HPDE6-E6E7 (cell line): ENCODE measurements at regions not wholly inside any gene's neighbourhood (a gene's known extent, or its start where the extent isn't known, plus 50 kb on each side); places are given as distances from the start of the nearest gene placed in this dataset.

Experiments used
- DNase-seq: peaks from one replicate; pipeline ENCODE4 v3.0.0; 2011; ENCODE audit warnings: missing footprints; ENCODE audit errors: extremely low spot score

DNA sequence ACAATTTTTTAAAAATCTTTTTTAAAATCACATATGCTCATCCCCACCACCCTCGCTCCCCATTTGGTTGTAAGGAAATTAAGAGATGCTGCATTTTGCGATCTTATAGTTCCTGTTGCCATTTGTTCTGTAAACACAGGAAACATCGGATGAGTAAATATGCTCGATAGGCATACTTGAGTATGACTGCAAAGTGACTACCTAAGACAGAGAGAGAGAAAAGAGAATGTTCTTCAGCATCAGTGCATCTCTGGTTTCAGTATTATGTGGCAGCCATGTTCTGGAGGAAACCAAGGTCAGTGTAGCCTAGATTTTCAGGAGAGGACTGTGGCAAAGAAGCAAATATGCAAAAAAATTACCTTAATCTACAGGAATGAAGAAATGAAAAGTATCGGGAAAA is 265.5 kb upstream of the FMN2 start:
- DNase-seq: no peak

DNA sequence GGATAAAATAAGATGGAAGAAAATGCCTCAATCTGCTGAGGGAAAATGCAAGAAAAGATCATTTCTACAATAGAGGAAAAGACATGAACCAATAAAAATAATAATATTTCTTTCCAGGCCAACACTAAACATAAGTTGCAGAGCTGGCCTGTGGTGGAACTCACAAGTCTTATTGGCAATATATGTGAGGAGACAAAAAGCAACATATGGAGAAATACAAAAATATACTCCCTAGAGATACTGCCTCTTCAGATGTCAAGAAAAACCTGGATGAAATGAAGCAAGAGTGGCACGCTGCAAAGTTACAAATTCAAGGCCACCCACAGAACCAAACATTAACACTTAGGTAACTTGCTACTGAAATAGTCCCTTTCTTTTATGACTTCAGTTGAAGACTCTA is 264.9 kb upstream of the FMN2 start:
- DNase-seq: no peak

DNA sequence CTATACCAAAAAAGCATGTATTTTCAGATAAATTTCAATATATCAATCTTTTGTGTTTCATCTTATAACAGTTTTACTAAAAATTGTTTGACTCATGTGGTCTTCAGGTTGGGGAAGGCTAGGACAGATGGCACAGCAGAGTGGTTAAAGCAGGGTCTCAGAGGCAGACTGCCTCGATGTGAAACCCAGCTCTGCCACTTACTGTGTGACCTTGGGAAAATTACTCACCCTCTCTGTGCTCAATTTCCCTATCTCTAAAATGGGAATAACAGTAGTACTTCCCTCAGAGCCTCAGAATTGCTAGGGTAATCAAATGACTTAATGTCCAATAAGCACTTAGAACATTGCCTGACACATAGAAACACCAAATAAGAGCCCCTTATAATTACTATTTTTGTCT is 262.1 kb upstream of the FMN2 start:
- no peak for DNase-seq

DNA sequence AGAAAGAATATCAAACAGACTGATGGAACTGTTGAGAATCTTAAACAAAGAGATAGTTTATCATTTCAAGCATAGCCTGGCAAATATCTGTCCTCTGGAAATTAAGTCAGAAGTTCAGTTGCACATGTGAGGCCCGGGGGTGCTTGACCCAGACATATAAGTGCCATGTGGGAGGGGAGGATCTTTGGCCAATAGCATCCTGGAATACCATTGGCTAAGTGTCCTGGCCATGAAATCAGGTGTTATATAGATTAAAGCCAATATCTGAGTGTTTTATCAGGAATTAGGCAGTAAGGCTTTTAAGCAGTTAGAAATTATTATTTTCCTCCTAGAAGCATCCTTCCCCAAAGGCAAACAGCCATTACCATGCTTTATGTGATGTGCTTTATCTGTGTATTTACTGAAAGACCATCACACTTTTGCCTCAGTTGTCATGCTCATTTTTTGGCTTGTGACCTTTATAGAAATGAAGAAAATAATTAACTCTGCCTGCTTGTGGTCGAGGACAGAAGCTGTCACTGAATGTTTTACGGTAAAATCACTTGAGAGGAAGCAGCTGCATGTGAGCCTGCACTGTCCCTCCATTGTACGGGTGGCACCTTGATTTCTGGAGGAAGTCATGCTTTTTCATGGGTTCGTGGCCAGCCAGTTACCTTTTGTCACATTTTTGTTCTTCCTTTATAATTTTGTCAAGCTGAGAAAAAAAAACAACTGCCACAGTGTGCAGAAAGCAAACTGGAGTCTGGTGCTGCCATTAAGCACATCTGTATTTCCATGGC is 259.9 kb upstream of the FMN2 start:
- no peak for DNase-seq

DNA sequence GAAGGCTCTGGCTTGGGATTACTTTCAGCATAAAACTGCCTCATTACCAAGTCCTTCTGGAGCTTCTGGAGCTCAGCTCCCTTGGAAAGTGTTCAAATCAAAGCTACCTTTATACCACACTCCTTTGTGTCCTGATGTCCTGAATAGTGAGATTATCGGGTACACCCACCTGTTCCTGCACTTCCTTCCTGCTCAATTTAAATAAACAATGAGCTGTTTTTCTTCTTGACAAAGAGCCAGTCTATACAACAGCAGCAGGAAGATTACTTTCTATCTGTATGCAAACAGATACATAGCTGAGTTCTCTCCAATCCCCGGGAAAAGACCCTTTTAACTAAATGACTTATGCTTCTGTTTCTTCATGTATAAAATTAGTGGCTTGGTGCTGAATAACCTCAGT is 258.0 kb upstream of the FMN2 start:
- DNase-seq: no peak

DNA sequence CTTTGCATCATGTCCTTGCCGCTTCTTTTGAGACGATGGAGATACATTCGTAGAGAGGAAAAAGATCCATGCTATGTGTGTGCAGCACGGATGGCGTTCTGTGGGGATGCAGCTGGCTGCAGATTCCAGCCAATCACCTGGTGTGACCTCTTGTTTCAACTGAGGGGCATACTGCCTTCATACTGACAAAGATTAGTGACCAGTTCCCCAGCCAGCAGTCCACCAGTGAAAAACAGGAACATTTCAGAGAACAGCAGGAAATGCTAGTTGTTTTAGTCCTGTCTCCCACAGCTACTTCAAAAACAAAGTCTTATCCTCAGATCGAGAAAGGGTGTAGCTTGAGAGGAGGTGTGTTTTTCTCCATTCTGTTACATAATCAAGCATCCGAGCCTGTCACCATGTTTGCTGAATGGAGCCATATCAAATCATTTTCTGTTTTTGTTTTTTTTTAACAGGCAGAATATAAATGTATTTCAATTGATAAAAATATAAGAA is 255.7 kb upstream of the FMN2 start:
- DNase-seq: no peak

DNA sequence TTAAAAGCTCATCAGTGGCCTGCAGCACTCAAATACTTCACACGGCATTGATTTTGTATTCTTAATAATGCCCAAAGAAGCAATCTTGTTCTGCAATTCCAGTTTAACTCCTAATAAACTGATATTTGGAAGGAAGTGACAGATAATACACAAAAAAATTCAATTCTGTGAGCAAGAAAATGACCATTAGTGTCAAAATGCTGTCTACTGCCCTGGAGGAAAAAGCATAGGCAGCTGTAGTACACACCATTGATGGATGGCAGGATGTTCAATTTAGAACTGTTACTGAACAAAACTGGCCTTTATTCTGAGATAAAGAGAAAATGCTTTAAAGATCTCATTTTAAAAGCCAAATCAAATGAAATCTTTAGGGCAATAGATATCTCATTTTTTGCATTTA is 251.3 kb upstream of the FMN2 start:
- no peak for DNase-seq

DNA sequence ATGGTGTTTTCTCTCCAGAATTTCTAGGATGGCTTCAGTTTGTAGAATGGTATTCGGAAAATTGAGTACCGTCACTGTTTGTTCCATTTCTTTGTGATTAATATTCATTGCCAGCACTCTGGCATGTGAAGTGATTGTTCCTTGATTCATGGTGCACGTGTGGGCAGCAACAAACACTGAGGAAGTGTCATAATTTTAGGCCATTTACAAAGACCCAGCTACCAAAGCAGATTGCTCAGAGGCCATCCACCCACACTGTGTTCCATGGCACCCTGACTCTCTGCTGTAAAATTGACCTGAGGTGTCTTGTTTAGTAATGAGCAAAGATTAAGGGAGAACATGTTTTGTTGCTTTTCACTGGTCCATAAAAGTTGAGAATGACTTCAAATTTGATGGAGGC is 250.9 kb upstream of the FMN2 start:
- DNase-seq: no peak

DNA sequence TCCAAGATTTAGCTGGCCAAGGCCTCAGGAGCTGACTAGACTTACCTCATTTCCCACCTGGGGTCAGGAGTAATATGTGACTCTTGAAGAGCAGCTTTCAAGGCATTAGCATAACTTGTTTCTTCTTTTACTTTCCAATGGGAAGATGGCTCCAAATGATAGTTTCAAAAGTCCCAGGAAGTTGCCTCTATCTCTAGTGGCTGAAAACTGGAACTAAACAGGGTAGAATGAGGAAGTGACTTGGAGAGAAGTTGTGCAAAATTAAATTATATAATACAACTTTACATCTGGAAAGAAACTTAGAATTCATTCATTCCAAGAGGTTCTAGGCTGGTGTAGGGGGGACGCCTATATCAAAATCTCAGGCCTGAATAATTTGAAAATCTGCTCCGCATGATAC is 250.1 kb upstream of the FMN2 start:
- no peak for DNase-seq

DNA sequence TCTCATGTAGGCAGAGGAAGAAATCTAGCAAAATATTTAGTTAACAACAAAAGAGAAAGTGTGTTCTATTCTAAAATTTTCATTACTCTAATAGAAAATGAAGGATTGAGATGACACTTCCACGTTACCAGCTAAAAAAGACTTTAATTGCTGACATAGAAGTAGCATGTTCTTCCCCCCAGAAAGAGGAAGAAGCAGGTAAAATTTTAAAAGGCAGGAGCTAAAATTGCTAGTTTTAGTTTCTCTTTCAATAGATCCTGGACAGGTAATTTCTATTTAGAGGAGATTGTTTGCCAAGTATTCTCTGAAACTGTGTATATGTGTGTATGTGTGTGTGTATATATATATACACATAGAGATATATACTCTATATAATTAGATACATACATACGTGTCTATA is 248.1 kb upstream of the FMN2 start:
- no peak for DNase-seq

DNA sequence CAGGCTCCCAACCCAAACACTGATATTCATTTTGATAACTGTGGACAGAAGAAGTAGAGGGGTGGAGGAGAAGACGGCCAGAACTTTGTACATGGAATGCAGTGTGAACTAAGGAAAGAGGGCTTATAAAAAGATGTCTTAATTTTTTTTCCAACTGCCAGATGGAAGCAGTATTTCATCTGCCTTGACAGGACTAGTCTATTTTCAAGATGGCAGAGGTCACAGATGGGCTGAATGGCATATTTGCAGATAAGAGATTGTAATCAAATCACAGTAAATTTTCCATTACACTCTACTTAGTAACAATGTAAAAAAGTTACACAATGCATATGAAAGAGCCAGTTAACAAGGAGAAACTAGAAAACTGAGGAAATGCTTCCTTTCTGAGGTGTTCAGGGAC is 246.8 kb upstream of the FMN2 start:
- no peak for DNase-seq

DNA sequence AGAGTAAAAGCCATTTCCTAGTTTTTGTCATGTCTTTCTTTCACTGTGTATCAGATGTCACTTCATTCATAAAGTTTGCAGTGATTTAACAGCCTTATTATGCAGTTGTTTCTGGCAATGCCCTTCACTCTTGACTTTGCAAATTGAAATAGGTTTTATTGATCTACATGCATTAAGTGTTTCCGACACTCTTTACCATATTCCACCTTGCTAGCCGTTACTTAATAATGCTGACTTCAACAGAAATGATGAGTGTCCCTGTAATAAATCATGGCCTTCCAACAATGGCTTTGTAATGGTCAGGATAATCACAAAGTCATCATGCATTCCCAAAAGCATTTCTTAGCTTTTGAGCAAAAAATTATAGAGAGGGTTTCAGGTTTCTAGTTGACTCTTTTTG is 236.8 kb upstream of the FMN2 start:
- no peak for DNase-seq

DNA sequence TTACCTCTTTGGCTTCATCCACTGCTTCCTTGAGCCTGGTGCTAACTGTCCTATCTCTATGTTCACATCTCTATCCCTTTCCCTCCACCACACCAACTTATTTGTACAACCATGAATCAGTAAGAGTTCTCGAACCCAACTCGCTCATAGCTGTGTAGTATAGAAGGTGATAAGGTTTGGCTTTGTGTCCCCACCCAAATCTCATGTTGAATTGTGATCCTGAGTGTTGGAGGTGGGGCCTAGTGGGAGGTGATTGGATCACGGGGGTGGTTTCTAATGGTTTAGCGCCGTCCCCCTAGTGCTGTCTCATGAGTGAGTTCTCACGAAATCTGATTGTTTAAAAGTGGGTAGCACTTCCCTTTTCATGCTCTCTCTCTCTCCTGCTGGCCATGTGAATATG is 235.6 kb upstream of the FMN2 start:
- DNase-seq: no peak

DNA sequence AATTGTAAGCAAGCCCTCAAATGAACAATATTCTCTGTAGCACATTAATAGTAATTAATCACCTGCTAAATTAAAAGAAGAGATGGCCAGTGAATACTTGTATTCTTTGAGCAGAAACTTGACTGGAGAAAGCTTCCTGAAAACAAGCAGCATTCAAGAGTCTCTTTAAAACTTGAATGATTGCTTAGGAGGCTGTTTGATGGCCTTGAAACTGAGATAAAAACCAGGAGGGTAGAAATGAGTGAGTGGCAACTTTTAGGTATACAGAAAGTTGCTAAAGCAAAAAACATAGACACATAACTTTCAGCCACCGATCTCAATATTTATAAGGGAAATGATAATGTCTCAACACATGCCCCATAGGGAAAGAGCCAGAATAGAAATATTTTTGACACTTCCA is 234.8 kb upstream of the FMN2 start:
- no peak for DNase-seq

DNA sequence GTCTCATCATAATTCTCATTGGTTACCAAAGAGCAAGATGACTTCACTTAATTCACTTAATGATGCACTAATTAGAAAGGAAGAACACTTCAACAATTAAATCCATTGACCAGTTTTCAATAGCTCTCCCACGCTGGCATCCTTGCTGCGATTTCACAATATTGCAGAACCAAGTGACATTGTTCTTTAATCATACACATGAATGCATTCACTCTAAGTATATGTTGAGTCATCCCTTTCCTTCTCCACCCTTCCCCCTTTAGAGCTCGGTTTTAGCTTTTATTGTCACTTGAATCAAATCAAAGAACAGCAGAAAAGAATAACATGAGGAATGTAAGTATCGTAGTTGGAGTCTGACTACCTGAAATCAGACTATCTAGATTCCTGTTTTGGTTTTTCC is 233.6 kb upstream of the FMN2 start:
- no peak for DNase-seq

DNA sequence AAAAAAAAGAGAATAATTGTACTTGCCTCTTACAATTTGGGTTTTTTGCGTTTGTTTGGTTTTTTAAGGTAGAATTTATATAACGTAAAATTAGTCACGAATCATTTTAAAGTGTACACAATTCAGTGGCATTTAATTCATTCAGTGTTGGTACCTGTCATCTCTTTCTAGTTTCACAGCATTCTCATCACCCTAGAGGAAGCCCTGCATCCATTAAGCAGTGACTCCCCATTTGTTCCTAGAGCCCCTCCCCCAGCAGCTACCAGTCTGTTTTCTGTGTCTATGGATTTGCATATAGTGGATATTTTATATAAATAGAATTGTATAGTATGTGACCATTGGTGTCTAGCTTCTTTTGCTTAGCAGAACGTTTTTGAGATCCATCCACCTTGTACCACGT is 233.2 kb upstream of the FMN2 start:
- DNase-seq: no peak

DNA sequence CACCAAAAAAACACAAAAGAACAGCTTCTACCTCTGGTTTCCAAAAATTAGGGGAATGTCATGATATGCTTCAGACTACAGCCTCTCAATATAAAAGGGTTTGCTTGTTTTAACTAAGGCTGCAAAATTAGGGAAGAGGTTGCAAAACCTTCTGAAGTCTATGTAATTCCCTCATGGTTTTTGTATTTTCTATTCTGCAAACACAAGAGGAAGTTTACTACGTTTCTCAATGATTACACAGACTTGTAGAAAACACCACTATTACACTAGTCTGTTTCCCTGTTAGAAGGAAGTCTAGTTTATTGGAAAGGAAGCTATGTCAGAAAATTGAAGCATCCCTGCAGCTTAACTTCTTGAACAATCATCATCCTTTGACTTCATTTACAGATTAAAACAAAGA is 229.7 kb upstream of the FMN2 start:
- no peak for DNase-seq

DNA sequence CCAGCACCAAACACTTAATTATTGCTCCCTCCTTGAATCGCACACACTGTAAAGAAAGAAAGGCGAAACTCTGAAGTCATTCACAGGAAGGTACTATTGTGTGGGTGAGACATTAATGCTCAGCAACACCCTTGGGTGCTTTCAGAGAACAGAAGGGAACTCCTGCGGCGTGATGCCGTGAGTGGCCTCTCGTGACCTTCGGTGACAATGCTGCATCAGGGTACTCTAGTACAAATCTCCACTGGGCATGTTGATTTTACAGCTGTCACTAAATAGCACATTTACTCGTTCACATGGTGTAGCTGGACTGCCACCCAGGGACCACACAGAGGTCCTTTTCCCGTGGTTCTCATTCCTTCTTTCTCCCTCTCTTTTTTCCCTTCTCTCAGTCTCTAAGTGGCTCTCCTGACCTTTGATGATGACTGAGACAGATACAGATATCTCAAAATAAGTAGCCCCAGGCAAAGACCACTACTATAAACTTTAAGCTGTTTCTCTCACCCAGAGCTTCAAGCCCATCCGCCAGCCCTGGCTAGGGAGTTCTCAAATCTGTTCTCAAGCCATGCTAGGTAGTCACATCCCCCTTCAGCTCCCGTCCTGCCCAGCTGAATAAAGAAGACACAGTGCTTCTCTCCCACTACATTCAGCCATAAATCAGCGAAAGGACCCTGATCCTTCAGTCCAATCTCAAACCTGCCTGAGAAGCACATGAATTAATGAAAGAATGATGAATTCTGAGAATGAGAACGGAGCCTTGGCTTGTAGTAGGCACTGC is 223.4 kb upstream of the FMN2 start:
- DNase-seq: no peak

DNA sequence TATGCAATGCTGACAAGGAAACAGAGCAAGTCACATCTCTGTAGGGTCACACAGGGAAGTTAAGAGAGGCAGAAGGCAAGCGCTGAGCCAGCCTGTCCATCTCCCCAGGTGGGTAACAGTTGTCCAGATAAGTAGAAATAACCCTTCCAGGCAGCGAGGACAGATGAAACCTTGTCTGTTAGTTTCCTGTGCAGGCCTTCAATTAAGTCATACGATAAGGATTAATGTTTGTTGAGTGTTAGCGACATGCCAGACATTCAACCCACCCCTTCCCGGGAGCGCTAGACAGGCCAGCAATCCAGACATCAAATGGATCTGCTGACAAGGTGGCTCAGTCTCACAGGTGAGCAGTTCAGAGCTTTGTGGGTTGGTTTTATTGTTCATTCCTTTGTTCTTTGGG is 221.5 kb upstream of the FMN2 start:
- no peak for DNase-seq

DNA sequence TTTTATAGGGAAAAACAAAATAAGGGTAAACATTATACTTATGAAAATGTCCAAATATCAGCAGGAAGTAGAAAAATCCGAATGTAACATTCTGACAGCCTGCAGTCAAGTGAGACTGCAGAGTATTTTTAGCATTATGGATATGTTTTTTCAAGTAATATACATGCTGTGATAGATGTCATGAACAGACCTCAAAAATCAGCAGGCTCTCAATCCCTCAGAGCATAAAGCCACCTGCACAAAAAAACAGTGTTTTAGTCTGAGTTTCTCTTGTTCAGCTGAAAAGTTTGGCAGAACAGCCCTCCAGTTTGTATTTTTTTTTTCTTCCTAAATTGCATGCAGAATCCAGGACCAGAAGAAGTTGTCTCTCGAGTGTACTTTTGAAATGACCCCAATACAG is 219.1 kb upstream of the FMN2 start:
- DNase-seq: no peak

DNA sequence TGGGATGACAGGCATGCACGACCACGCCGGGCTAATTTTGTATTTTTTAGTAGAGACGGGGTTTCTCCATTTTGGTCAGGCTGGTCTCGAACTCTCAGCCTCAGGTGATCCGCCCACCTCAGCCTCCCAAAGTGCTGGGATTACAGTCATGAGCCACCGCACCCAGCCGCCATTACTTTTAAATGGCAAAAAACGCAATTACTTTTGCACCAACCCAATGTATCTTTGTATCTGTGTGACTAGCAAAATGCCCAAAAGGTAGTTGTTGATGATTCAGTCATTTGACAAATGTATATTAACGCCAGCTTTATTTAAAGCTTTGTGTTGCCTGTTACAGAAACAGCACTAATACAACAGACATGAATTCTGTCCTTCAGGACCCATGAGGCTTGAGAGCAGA is 216.9 kb upstream of the FMN2 start:
- no peak for DNase-seq

DNA sequence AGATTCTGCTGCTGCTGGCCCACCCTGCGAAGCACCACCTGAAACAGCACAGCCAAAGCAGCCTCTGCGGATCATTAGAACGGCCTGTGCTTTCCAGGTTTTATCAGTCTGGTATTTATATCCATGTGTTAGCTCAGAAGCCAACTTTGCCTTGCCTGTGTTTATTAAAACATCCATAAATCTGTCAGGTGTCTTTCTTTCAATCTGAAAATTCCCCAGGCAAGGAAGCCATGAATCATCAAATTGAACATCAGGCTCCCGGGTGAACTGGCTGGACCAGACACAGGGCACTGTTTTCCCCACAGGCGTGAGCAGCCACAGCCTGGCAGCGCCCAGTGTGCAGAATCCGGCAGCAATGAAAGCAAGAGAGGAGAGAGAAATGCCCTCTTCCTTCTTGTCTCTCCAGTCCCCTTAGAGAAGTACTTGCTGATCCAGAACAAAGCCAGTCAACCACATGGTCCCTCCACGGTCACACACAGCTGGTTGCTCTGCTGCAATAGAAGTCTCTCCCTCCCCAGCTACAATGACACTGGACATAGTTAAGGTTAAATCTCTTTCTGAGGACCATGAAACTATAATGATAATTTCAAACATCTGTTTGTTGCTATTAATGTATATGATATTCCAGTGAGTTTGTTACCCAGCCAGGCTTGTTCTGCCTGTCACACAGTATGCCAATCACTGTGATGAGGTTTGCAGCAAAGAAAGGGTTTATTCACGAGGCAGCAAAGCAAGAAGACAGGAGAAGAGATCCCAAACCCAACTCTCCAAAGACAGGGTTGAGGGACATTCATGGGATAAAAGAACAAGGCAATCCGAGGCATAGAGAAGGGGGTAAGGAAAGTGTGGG is 212.1 kb upstream of the FMN2 start:
- DNase-seq: no peak

DNA sequence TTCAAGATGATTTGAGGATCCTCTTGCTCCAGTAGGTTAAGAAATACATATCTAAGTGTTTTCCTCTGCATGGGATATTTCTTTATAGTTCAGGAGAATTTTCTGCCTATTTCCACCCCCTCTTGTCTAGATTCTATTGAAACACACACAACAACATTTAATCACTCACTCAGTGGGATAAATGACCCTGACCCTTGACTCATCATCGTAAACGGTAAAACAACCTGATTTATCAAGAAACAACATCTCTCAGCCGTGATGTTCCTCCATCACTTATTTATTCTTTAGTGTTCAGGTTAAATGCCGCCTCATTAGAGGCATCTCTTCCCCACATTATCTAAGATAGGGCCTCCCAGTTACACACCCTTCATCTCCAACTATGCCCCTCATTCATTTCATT is 208.7 kb upstream of the FMN2 start:
- DNase-seq: no peak
